IMR-90 (cell line): ENCODE measurements at regions not wholly inside any gene's neighbourhood (a gene's known extent, or its start where the extent isn't known, plus 50 kb on each side); places are given as distances from the start of the nearest gene placed in this dataset.

Source experiments
- ATAC-seq: fragments of 200-7000 bp; cut with Tn5 transposase; 2 replicates; pipeline ENCODE4 v1.9.1; 2020; ENCODE audit warnings: low read depth, mild to moderate bottlenecking, moderate library complexity
- BruUV-seq: library from RNA; stranded (reverse); fragments of 400-500 nt; replicated peaks from 2 replicates; lab custom pipeline; 2021; lab: Mats Ljungman, UMichigan
- CTCF ChIA-PET: fragments of 300-600 bp; formaldehyde crosslinking; extraction: SDS; loops from one replicate; lab custom pipeline; 2021; ENCODE audit warnings: antibody characterized with exemption; lab: Yijun Ruan, JAX
- POLR2A ChIA-PET: fragments of 300-600 bp; sonication (Branson Sonifier 250); formaldehyde crosslinking; loops from one replicate; lab custom pipeline; 2022; ENCODE audit warnings: antibody characterized with exemption; ENCODE audit not compliant: unreplicated experiment; lab: Charles Lee
- DNase-seq: peaks from one replicate; pipeline ENCODE4 v3.0.0; 2013
- H2AFZ ChIP-seq: replicated peaks from 2 replicates; pipeline ENCODE3; 2013; ENCODE audit warnings: low read length, mild to moderate bottlenecking; ENCODE audit not compliant: poor library complexity
- H2AK5ac ChIP-seq: 2 replicates; pipeline ENCODE4 v1.6.1; 2013; ENCODE audit warnings: low read depth, low read length, inconsistent platforms
- H2AK9ac ChIP-seq: replicated peaks from 2 replicates; pipeline ENCODE3; 2013; ENCODE audit warnings: mild to moderate bottlenecking, low read depth, low read length, moderate library complexity; ENCODE audit not compliant: poor library complexity
- H2BK120ac ChIP-seq: 2 replicates; pipeline ENCODE4 v1.6.1; 2013; ENCODE audit warnings: low read depth, low read length, inconsistent platforms
- H2BK15ac ChIP-seq: 3 replicates; pipeline ENCODE4 v1.6.1; 2013; ENCODE audit warnings: low read depth, low read length, inconsistent platforms
- H2BK20ac ChIP-seq: 2 replicates; pipeline ENCODE4 v1.6.1; 2013; ENCODE audit warnings: low read depth, mild to moderate bottlenecking, inconsistent platforms, low read length, moderate library complexity
- H2BK5ac ChIP-seq: 2 replicates; pipeline ENCODE4 v1.6.1; 2013; ENCODE audit warnings: mild to moderate bottlenecking, low read depth, low read length, inconsistent platforms; ENCODE audit not compliant: poor library complexity, severe bottlenecking
- H3K14ac ChIP-seq: replicated peaks from 2 replicates; pipeline ENCODE4 v1.6.1; 2013; ENCODE audit warnings: low read depth, low read length, inconsistent platforms
- H3K18ac ChIP-seq: 2 replicates; pipeline ENCODE4 v1.6.1; 2013; ENCODE audit warnings: low read depth, low read length, control low read depth
- H3K23ac ChIP-seq: 2 replicates; pipeline ENCODE4 v1.6.1; 2013; ENCODE audit warnings: low read depth, low read length, inconsistent platforms
- H3K27ac ChIP-seq: 2 replicates; pipeline ENCODE4 v1.5.1; 2013; ENCODE audit warnings: mild to moderate bottlenecking, control low read depth, low read length; ENCODE audit not compliant: insufficient read depth
- H3K27me3 ChIP-seq: 2 replicates; pipeline ENCODE4 v1.6.1; 2013; ENCODE audit warnings: low read length; ENCODE audit not compliant: control insufficient read depth, insufficient read depth
- H3K36me3 ChIP-seq: 2 replicates; pipeline ENCODE4 v1.6.1; 2013; ENCODE audit warnings: low read length, mixed read lengths; ENCODE audit not compliant: control insufficient read depth, insufficient read depth
- H3K4ac ChIP-seq: 2 replicates; pipeline ENCODE4 v1.6.1; 2013; ENCODE audit warnings: low read depth, low read length, inconsistent platforms
- H3K4me1 ChIP-seq: 2 replicates; pipeline ENCODE4 v1.6.1; 2013; ENCODE audit warnings: low read length, mixed read lengths; ENCODE audit not compliant: control insufficient read depth, insufficient read depth
- H3K4me2 ChIP-seq: 2 replicates; pipeline ENCODE4 v1.6.1; 2013; ENCODE audit warnings: low read depth, mild to moderate bottlenecking, control low read depth, low read length, moderate library complexity
- H3K4me3 ChIP-seq: 2 replicates; pipeline ENCODE4 v1.5.1; 2013; ENCODE audit warnings: low read depth, mild to moderate bottlenecking, control low read depth, low read length, moderate library complexity; ENCODE audit not compliant: insufficient read depth
- H3K56ac ChIP-seq: 2 replicates; pipeline ENCODE4 v1.6.1; 2013; ENCODE audit warnings: low read length, inconsistent platforms; ENCODE audit not compliant: insufficient read depth; ENCODE audit errors: extremely low read depth
- H3K79me1 ChIP-seq, 2 experiments: 2 replicates each; pipeline ENCODE4 v1.6.1; 2013; ENCODE audit warnings: low read length in 2 of 2, inconsistent platforms in 1 of 2, low read depth in 1 of 2
- H3K9ac ChIP-seq: 2 replicates; pipeline ENCODE4 v1.6.1; 2013; ENCODE audit warnings: low read depth, low read length, control low read depth
- H3K9me1 ChIP-seq: 2 replicates; pipeline ENCODE4 v1.6.1; 2013; ENCODE audit warnings: low read length, inconsistent platforms; ENCODE audit not compliant: insufficient read depth
- H3K9me3 ChIP-seq: 2 replicates; pipeline ENCODE4 v1.6.1; 2013; ENCODE audit warnings: low read length; ENCODE audit not compliant: control insufficient read depth, insufficient read depth
- H4K20me1 ChIP-seq: 2 replicates; pipeline ENCODE4 v1.6.1; 2013; ENCODE audit warnings: low read length, inconsistent platforms; ENCODE audit not compliant: insufficient read depth
- H4K5ac ChIP-seq: 2 replicates; pipeline ENCODE4 v1.6.1; 2013; ENCODE audit warnings: mild to moderate bottlenecking, low read depth, low read length, control low read depth
- H4K8ac ChIP-seq, 2 experiments: 2 replicates each; pipeline ENCODE4 v1.6.1; 2013; ENCODE audit warnings: low read depth in 2 of 2, low read length in 2 of 2, control low read depth in 1 of 2, inconsistent platforms in 1 of 2
- H4K91ac ChIP-seq: 2 replicates; pipeline ENCODE4 v1.6.1; 2013; ENCODE audit warnings: low read depth, low read length, inconsistent platforms; ENCODE audit not compliant: insufficient read depth
- POLR2A ChIP-seq: IDR thresholded peaks from 2 replicates; pipeline ENCODE4 v1.6.1; 2012; ENCODE audit warnings: mild to moderate bottlenecking, low read depth, low read length
- RAD21 ChIP-seq: IDR thresholded peaks from 2 replicates; pipeline ENCODE4 v1.6.1; 2012; ENCODE audit warnings: low read length, improper control_type of control experiment
- WGBS, 2 experiments: methylation state at CpG; one replicate each; pipeline versions ENCODE4 v1.1.5 to v1.1.7; 2013; ENCODE audit warnings: missing lambda C conversion rate in 2 of 2; ENCODE audit not compliant: insufficient read length in 1 of 2; ENCODE audit errors: extremely low coverage in 2 of 2; 5-methylcytosine and 5-hydroxymethylcytosine counted together
- dilution Hi-C: fragments of 300-500 bp; cut with HindIII; formaldehyde crosslinking; loops from one replicate; pipeline ENCODE4 v1.14.3; 2018; ENCODE audit warnings: low sequenced_read_pairs; ENCODE audit not compliant: unreplicated experiment
- in situ Hi-C: fragments of 300-500 bp; cut with MboI; formaldehyde crosslinking; loops from 3 replicates; pipeline ENCODE4 v1.14.3; 2019; ENCODE audit warnings: low sequenced_read_pairs, inconsistent platforms, mixed read lengths
- intact Hi-C: fragments of 100-400 bp; cut with micrococcal nuclease; formaldehyde crosslinking; loops from 2 replicates; pipeline ENCODE4 v1.10.0; 2022

GRCh38 chr6:93822434-93823265, 403.3 kb upstream of the EPHA7 start:
- in situ Hi-C loops: no loop called here
- no peak overlapping the region for H2BK15ac ChIP-seq
- H3K9me3 ChIP-seq: no peaks in the 10 kb centered on the region
- no peak for ATAC-seq
- no peak overlapping the region for H2BK5ac ChIP-seq
- no peak overlapping the region for H3K18ac ChIP-seq
- no peak overlapping the region for H3K23ac ChIP-seq
- H2AK9ac ChIP-seq: no peak overlapping the region
- POLR2A ChIA-PET: no interaction called here
- DNase-seq: no peak
- no peak for TF ChIP-seq RAD21
- no peak for TF ChIP-seq POLR2A
- intact Hi-C loops: no loop called here
- H3K27me3 ChIP-seq: no peaks in the 10 kb centered on the region
- no CpG with 5 or more reads among the region's 4 CpGs for WGBS, 2 experiments
- H4K20me1 ChIP-seq: no peaks in the 10 kb centered on the region
- H3K14ac ChIP-seq: no peak overlapping the region
- CTCF ChIA-PET: interaction anchor here (0.7 kb wide), 1 partner anchor 1800 kb away, joined by 3 read pairs; no protein-coding TSS in a partner anchor
- no peak overlapping the region for H2BK20ac ChIP-seq
- BruUV-seq: no TSS peak
- no peak overlapping the region for H3K56ac ChIP-seq
- H4K5ac ChIP-seq: no peak overlapping the region
- no peak overlapping the region for H3K4ac ChIP-seq
- dilution Hi-C loops: no loop called here
- no peaks in the 10 kb centered on the region for H3K36me3 ChIP-seq
- H2BK120ac ChIP-seq: no peak overlapping the region
- no peak overlapping the region for H2AK5ac ChIP-seq
- no peak overlapping the region for H3K4me3 ChIP-seq
- H3K4me2 ChIP-seq: no peak overlapping the region
- no peak overlapping the region for H3K27ac ChIP-seq
- H3K4me1 ChIP-seq: no peaks in the 10 kb centered on the region
- H4K8ac ChIP-seq: no peak overlapping the region
- H4K91ac ChIP-seq: no peak overlapping the region
- no peak overlapping the region for H2AFZ ChIP-seq
- H3K9ac ChIP-seq: no peak overlapping the region
- no peaks in the 10 kb centered on the region for H3K79me1 ChIP-seq
- no peaks in the 10 kb centered on the region for H3K9me1 ChIP-seq
